MV-4-11 (cell line): ENCODE measurements at regions not wholly inside any gene's neighbourhood (a gene's known extent, or its start where the extent isn't known, plus 50 kb on each side); places are given as distances from the start of the nearest gene placed in this dataset.
A peak's percentile ranks its signal among the peaks of the same experiment; 100 is the strongest.
"Not testable (repeated sequence)": the region's sequence is repeated elsewhere in the genome, so short reads cannot be mapped to it uniquely, and the experiment has no call there.

ENCODE experiments used
- DNase-seq: peaks from one replicate; lab custom pipeline; 2025; lab: John Stamatoyannopoulos, UW

- DNase-seq: peak; percentile 61
These were observed 50.9 kb upstream of the HSPB3 start for GRCh38 chr5:54404568-54404967.

- no peak for DNase-seq
These were observed 51.5 kb upstream of the HSPB3 start for GRCh38 chr5:54403885-54404416.

- no peak for DNase-seq
These were observed 52.4 kb upstream of the HSPB3 start for GRCh38 chr5:54403121-54403520.

- peak; percentile 65 for DNase-seq
These were observed 54.0 kb upstream of the HSPB3 start for GRCh38 chr5:54401515-54401914.

GRCh38 chr5:54398191-54398590 lies 57.3 kb upstream of the HSPB3 start:
- DNase-seq: no peak

GRCh38 chr5:54397420-54397819 lies 58.1 kb upstream of the HSPB3 start:
- DNase-seq: no peak

- not testable (repeated sequence) for DNase-seq
These were observed 62.5 kb upstream of the HSPB3 start for GRCh38 chr5:54393007-54393406.

- DNase-seq: no peak
These were observed 64.9 kb upstream of the HSPB3 start for GRCh38 chr5:54390539-54391031.

GRCh38 chr5:54390015-54390414 lies 65.5 kb upstream of the HSPB3 start:
- no peak for DNase-seq

GRCh38 chr5:54389399-54389798 lies 66.1 kb upstream of the HSPB3 start:
- not testable (repeated sequence) for DNase-seq

- no peak for DNase-seq
These were observed 66.7 kb upstream of the HSPB3 start for GRCh38 chr5:54388811-54389210.

- no peak for DNase-seq
These were observed 67.1 kb upstream of the HSPB3 start for GRCh38 chr5:54388409-54388808.

- DNase-seq: no peak
These were observed 67.8 kb upstream of the HSPB3 start for GRCh38 chr5:54387659-54388232.

GRCh38 chr5:54387031-54387430 lies 68.5 kb upstream of the HSPB3 start:
- DNase-seq: no peak

GRCh38 chr5:54385994-54386393 lies 69.5 kb upstream of the HSPB3 start:
- no peak for DNase-seq

- no peak for DNase-seq
These were observed 71.1 kb upstream of the HSPB3 start for GRCh38 chr5:54384356-54384933.

GRCh38 chr5:54383941-54384340 lies 71.6 kb upstream of the HSPB3 start:
- no peak for DNase-seq

GRCh38 chr5:54383225-54383901 lies 72.1 kb upstream of the HSPB3 start:
- DNase-seq: peak; percentile 28

- not testable (repeated sequence) for DNase-seq
These were observed 70.9 kb upstream of the ARL15 start for GRCh38 chr5:54381319-54381718.

- no peak for DNase-seq
These were observed 69.2 kb upstream of the ARL15 start for GRCh38 chr5:54379590-54379989.

- no peak for DNase-seq
These were observed 68.3 kb upstream of the ARL15 start for GRCh38 chr5:54378707-54379106.

GRCh38 chr5:54377339-54377738 lies 67.0 kb upstream of the ARL15 start:
- DNase-seq: not testable (repeated sequence)

- DNase-seq: no peak
These were observed 60.6 kb upstream of the ARL15 start for GRCh38 chr5:54370982-54371381.
